K562 (cell line): ENCODE measurements at regions not wholly inside any gene's neighbourhood (a gene's known extent, or its start where the extent isn't known, plus 50 kb on each side); places are given as distances from the start of the nearest gene placed in this dataset.

Source experiments
- DPF2 ChIP-seq: fragments of 450-650 bp; IDR thresholded peaks from 2 replicates; pipeline ENCODE4 v1.6.1; 2016
- SMC3 ChIP-seq: conservative IDR thresholded peaks from 2 replicates; pipeline ENCODE4 v1.6.1; 2011; ENCODE audit warnings: low read depth, low read length, improper control_type of control experiment; ENCODE audit not compliant: insufficient read depth
- USF2 ChIP-seq: sonication (generic); formaldehyde crosslinking; IDR thresholded peaks from 2 replicates; pipeline ENCODE4 v1.5.0; 2020; ENCODE audit warnings: missing genetic modification reagents

- no peak for TF ChIP-seq SMC3
- TF ChIP-seq DPF2: no peak
- TF ChIP-seq USF2 (CRISPR knock-in tag): no peak
Observed at GRCh38 chr12:126935435-126935834, 1331.5 kb upstream of the TMEM132C start.
